Fibroblast of skin of scalp (primary cell): ENCODE measurements at regions not wholly inside any gene's neighbourhood (a gene's known extent, or its start where the extent isn't known, plus 50 kb on each side); places are given as distances from the start of the nearest gene placed in this dataset.
A peak's percentile ranks its signal among the peaks of the same experiment; 100 is the strongest.
"Not testable (repeated sequence)": the region's sequence is repeated elsewhere in the genome, so short reads cannot be mapped to it uniquely, and the experiment has no call there.

Source experiments
- DNase-seq: peaks from one replicate; pipeline ENCODE4 v3.0.0-alpha.2; 2013

DNA sequence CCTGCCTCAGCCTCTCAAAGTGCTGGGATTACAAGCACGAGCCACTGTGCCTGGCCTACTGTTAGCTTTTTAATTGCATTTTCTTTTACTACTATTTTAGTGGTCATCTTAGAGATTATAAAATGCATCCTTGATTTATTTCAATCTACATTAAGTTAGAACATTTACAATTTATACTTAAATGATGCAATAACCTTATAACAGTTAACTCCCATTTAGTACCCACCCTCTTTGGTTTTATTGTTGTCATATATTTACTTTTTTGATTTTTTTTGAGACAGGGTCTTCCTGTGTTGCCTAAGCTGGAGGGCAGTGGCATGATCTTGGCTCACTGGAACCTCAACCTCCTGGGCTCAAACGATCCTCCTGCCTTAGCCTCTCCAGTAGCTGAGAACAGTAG, 77.3 kb downstream of the PPCDC start:
- DNase-seq: no peak

DNA sequence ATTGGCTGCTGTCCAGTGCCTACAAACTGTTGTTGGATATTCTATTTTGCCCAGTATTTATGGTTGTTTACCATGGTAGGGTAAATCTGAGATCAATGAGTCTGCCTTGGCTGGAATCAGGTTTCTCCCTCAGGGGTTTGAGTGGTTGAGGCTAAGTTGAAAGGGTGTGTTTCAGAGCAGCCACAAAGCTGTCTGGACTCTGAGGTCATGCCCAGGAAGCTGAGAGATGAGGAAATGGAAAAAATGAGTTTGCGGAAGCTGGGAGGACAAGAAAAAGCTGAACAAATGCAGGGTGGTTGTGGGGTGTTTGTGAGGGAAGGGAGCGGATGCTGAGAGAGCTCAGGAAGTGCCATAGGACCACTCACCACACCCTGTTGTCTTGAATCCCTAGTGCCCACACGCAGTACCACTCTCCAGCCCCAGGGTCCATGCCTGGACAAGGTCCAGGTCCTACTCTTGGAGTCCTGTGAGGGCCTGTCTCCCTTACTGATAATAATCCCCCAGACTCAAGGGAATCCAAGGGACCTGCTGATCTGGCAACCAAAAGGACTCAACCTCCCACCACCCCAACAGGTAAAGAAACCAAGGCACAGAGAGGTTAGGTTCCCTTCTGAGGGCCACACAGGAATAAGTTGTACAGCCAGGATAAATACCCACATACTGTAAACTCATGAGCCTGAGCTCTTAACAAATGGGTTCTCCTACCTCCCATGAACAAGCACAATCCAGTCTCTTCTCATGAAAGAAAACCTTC, 81.6 kb downstream of the PPCDC start:
- peak; percentile 92 for DNase-seq

DNA sequence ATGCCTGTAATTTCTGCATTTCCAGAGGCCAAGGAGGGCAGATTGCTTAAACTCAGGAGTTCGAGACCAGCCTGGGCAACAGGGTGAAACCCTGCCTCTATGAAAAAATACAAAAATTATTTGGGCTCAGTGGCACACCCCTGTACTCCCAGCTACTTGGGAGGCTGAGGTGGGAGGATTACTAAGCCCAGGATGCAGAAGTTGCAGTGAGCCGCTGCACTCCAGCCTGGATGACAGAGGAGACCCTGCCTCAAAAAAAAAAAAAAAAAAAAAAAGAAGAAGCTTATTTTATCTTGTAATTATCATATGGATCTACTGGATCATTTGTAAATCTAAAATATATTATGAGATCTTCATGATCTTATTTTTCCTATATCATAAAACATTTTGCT, 84.1 kb downstream of the PPCDC start:
- no peak for DNase-seq

DNA sequence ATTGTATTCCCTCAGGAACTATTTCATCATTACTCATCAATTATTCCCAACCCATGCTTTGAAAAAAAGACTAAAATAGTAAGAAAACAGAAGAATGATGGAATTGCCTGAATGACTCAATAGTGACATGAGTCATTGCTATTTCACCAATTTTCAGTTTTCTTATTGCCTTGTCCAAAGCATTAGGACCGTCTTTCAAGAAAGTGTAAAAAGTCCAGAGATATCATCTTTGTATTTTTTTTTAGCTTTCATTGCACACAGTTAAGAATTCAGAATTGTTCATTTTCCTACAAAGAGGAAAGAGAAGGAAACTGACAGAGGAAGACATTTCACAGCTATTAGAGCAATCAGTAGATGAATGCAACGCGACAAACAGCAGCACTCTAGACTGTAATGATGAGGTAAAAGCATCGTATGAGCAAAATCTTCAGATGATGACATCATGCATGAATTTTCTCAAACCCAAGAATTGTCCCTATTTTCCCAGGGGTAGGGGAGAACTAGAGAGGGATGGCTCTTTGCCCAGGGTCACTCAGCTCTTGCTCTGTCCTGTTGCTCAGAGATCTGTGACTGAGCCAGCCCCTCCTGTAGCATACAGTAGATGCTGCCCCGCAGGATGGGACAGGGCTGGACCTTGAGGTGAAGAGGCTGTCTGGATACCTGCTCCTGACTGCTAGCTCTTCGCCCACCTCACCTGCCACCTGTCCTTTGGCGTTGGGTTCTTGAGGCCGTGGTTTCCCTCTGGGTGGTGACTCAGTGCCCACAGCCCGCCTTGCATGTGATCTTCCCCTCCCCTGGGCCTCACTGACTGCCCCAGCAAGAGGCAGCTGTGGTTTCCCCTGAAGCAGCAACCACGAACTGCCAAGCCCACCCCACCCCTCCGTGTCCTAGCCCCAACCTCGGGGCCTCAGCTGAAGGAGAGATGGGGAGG, 84.8 kb downstream of the PPCDC start:
- peak; percentile 95 for DNase-seq

DNA sequence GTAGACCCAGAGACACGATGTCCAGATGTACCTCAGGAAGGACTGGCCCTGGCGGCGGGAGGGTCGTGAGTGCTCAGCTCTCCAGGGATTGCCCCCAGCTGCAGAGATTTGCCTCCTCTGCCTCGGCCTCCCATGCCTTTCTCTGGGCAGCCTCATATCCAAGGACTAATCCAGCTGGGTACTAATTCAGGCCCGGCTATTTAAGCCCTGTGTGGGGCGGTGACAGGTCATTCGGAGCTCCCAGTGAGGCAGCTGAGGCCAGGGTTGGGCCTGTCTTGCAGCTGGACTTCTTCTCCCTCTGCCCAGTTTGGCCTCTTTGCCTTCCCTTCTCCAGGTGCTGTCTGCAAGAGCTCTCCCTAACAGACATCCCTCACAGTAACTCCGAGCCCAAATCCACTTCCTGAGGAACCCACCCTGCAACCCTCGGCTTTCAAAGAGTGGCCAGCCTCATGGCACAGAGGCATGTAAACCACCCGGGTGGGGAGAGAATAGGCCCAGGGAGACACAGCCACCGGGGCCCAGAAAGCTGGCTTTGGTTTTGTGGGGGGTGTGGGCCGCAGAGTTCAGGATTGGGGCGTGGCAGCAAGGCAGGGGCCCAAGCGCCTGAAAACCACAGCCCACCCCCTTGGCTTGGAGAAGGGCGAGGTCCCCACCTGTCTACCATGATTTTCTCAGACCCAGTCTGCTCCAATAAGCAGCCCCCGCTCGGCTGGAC, 85.8 kb downstream of the PPCDC start:
- DNase-seq: no peak

DNA sequence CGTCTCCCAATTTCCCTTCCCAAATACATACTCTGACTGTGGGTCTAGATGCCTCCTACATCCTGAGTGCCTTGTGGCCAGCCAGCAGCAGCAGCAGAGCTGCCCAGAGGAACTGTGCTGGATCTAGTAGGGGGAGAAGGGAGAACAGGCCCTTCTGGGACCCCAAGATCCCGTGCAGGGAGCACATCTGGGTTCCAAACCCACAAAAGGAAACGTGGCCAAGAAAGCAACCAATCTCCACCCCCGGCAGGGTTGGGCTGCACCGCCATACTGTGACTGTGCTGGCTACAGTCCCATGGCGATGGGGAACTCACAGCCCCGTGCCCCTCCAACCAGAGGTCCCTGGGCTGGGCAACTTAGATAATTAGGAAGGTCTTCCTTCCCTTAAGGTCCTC, 86.3 kb downstream of the PPCDC start:
- DNase-seq: no peak

DNA sequence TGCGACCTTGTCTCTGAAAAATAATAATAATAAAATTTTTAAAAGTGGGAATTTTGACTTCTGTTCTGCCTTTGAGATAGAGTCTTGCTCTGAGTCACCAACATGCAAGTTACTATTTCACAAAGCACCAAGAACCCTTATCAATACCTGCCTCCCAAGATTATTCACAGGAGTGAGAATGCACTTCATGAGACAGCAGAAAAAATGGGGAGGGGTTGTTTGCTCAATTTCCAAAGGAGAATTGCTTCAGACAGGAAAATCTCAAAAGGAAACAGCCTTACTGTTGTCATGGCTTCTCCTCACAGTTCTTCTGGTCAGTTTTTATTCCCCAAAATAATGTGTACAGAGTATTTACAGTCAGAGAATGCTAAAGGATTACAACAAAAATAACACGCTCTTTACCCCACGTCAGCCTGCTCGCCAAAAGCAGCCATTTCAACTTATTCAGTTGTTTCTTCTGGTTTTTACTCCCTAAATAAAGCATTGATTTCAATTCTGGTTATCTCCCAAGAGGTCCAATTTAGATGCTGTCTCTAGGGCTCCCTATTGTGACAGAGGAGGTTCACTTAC, 89.0 kb downstream of the PPCDC start:
- DNase-seq: no peak

DNA sequence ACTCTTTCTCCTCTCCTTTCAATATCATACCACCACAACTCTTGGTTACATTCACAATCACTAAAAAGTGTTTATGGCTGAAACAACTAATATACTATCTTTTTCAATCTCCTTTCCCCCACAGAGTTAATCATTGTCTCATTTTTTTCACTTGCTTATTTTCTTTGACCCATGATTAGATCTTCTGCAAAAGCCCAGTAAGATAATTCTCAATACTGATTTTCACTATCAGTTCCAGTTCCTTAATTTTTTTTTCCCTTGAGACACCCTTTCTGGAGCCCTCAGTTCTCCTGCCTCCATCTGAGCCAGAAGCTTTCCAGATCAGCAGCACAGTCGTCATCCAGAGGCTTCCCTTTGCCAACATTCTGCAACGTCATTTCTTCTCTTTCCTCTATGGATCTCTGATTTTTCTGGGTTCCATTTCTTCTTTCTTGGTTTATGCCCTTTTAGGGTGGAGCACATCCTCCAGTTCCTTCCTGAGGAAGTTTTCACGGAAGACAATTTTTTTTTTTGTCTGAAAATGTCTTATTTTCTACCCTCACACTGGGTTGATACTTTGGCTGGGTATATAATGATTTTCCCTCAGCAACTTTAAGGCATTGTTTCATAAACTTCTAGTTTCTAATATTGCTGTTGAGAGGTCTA, 88.7 kb upstream of the C15orf39 start:
- no peak for DNase-seq

DNA sequence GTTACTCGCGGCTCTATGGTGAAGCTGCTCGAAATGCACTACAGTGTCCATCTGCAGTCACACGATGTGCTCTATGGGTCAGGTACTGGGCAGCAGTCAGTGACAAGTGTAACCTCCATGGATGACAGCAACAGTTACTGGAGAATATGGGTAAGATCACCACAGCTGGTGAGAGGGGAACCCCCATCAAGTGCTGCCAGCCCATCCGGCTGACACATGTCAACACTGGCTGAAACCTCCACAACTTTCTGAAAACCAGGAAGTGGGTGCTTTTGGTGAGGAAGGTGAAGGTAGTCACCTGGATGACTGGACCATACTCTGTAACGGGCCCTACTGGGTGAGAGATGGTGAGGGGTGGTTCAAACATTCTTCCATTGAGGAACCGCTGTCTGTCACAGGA, 87.4 kb upstream of the C15orf39 start:
- DNase-seq: no peak

DNA sequence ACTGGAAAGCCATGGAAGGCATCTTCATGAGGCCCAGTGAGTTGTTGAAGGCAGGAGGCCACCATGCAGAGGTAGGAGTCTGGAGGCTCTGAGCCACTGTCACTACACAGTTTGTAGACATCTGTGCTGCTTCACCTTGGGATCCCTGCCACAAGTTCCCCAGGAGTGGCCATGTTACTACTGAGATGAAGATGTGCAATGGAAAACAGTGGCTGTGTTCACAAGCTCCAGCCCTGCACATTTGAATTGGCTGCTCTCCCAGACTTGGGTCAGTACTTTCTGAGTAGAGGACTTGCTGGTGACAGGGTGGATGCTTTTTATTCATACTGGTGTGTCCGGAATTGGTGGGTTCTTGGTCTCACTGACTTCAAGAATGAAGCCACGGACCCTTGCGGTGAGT, 86.9 kb upstream of the C15orf39 start:
- no peak for DNase-seq

DNA sequence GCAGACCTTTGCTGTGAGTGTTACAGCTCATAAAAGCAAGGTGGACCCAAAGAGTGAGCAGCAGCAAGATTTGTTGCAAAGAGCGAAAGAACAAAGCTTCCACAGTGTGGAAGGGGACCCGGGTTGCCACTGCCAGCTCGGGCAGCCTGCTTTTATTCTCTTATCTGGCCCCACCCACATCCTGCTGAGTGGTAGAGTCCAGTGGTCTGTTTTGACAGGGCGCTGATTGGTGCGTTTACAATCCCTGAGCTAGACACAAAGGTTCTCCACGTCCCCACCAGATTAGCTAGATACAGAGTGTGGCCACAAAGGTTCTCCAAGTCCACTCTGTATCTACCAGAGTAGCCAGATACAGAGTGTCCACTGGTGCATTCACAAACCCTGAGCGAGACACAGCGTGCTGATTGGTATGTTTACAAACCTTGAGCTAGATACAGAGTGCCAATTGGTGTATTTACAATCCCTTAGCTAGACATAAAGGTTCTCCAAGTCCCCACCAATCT, 86.2 kb upstream of the C15orf39 start:
- DNase-seq: not testable (repeated sequence)

DNA sequence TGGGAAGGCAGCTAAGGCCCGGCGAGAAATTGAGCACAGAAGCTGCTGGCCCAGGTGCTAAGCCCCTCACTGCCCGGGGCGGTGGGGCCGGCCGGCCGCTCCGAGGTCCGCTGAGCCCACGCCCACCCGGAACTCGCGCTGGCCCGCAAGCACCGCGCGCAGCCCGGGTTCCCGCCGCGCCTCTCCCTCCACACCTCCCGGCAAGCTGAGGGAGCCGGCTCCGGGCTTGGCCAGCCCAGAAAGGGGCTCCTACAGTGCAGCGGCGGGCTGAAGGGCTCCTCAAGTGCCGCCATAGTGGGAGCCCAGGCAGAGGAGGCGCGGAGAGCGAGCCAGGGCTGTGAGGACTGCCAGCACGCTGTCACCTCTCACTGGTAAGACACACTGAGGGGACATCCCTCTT, 85.5 kb upstream of the C15orf39 start:
- DNase-seq: not testable (repeated sequence)

DNA sequence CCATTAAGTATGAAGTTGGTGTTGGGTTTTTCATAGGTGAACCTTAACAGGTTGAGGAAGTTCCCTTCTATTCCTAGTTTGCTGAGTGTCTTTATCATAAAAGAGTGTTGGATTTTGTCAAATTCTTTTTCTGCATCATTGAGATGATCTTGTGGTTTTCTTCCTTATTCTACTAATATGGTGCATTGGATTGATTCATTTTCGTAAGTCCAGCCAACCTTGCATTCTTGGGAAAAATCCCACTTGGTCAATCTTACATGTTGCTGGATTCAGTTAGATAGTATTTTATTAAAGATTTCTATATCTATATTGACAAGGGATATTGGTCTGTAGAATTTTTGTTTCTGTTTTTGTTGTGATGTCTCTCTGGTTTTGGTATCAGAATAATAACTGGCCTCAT, 83.7 kb upstream of the C15orf39 start:
- no peak for DNase-seq

DNA sequence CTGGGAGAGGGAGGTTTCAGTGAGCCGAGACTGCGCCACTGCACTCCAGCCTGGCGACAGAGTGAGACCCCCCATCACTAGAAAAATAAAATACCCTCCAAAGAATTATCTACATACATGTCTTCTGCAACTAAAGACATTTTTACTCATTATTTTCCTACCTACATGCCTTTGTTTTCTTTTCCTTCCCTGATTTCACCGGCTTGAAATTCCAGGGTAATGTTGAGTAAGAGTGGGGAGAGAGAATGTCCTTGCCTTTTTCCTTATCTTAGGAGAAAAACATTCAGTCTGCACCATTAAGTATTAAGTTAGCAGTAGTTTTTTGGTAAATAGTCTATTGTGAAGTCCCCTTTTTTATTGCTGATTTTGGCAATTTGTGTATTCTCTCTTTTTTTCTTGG, 82.4 kb upstream of the C15orf39 start:
- not testable (repeated sequence) for DNase-seq

DNA sequence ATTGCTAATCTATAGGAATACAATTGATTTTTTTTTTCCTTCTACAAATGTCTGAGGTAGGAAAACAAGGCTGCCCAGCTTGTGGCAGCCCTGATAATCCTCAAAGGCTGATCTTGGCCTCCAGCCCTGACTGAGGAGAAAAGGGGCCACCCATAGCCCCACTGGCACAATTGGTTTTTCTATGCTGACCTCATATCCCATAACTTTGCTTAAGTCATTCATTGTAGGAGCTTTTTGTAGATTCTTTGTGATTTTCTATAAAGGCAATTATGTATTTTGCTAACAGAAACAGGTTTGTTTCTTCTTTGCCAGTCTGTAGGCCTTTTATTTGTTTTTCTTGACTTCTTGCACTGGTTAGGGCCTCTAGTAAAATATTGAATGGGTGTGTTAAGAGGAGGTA, 80.2 kb upstream of the C15orf39 start:
- no peak for DNase-seq

DNA sequence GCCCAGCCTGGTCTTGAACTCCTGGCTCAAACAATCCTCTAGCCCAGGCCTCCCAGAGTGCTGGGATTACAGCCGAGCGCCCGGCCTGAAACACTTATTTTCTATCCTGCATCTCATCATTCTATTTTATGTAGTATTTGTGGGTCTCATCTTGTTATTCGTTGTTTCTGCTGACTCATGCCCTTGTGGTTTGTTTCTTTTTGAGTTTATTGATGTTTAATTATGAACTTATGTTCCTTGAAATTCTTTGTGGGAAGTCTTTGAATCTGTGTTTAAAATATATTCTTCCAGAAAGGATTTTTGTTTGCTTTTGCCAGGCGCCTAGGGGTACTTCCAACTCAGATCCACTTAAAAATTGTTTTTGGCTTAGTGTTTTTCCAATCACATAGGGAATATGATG, 78.3 kb upstream of the C15orf39 start:
- peak; percentile 90 for DNase-seq

DNA sequence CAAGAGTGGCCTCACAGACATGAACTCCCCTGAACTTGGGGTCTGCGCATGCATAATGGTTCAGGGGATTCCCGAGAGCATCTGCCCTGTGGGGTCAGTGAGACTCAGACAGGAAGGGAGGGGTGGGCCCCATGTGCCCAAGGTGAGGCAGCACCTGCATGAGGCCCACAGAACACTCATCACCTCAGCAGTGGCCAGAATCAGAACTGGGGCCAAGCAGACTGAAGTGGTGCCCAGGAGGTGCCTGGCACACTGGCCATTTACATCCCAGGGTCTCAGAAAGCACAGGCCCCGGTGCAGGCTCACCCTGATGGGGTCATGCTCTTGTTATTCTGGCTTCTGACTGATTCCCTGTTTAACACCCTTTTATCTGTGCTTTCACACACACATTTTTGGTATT, 77.4 kb upstream of the C15orf39 start:
- DNase-seq: not testable (repeated sequence)

DNA sequence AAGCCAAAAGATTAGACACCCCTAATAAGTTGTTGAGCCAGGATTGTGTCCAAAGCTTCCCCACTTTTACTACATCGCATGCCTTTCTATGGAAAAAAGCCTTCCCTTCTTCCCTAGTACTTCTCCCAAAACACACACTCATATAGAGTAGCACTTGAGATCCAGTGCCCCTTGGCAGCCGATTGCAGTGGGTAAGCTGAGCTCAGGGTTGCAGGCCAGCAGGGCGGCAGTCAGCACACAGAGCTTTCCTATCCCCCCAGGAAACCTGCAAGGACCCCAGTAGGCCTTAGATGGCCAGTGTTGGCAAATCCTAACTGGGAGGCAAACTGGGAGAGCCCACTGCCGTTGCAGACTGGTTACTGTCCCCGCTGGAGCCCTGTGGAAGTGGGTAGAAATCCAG, 75.7 kb upstream of the C15orf39 start:
- DNase-seq: no peak

DNA sequence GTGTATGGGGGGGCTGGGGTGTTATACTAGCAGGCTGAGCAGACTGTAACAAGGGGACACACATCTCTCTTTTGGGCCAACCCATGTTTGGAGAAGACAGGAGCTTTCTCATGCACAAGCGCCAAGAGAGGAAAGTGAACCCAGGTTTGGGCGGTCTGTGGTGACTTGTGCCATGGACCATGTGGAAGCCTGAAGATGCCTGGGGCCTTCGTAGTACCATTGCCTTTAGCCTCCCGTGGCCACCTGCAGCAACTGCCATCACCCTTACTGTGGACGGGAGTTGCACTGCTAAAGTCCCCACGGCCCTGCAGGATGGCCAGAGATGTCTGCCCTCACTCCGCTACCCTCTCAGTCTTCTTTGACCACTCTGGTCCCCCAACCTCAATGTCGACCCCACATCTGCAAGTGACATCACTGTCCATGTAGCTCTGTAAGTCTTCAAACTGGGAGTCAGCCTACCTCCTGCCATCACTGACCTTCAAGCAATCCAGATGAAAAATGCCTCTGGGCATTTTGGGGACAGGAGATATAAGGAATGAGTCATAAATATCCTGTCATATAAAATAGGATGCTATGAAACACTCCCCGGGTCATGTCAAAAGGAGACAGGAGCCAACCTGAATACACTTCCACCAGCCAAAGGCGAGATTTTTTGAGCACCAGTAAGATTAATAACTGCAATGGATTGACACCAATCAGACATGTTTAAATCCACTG, 74.7 kb upstream of the C15orf39 start:
- no peak for DNase-seq

DNA sequence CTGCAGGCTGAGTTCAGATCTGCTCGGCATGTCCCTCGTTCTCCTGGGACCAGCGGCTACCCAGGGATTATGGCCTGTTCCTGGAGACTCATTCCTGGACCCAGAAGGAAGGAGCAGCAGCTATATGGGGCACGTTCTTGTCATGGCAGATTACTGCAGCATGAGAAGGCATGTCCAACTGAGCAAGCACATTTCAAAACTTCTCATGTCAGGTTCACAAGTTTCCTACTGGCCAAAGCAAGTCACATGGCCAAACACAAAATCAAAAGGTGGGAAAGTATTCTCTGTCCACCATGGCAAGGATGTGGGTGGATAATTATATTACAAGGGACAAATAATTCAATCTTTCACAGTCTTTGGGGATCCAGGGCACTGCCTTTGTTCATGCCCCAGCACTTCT, 71.9 kb upstream of the C15orf39 start:
- no peak for DNase-seq

DNA sequence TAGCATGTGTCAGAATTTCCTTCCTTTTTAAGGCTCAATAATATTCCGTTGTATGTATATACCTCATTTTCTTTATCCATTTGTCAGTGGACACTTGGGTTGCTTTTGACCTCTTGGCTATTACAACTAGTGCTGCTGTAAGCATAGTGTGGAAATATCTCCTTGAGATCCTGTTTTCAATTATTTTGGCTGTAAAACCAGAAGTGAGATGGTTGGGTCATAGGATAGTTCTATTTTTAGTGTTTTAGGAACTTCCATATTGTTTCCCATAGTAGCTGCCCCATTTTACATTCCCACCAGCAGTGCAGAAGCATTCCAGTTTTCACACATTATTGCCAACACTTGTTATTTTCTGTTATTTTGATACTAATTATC, 70.4 kb upstream of the C15orf39 start:
- DNase-seq: no peak

DNA sequence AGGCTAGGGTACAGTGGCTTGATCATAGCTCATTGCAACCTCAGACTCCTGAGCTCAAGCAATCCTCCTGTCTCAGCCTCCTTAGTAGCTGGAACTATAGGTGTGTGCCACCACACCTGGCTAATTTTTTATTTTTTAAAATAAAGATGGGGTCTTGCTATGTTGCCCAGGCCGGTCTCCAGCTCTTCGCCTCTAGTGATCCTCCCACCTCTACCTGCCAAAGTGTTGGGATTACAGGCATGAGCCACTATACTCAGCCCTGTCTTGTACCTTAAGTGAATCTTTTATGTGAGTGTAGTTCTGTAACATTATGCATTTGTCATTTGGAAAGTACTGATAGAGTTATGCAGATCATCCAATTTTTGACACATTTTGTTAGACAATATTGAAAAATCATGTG, 66.9 kb upstream of the C15orf39 start:
- DNase-seq: no peak
